WTC11 (cell line): ENCODE measurements at regions not wholly inside any gene's neighbourhood (a gene's known extent, or its start where the extent isn't known, plus 50 kb on each side); places are given as distances from the start of the nearest gene placed in this dataset.

Source experiments
- ATAC-seq: fragments of 200-7000 bp; cut with Tn5 transposase; 2 replicates; pipeline ENCODE4 v1.10.0; 2021; ENCODE audit warnings: mild to moderate bottlenecking, moderate library complexity
- CTCF ChIA-PET: fragments of 300-600 bp; sonication (Branson Sonifier 250); formaldehyde crosslinking; loops from one replicate; lab custom pipeline; 2021; ENCODE audit warnings: antibody characterized with exemption; lab: Charles Lee
- POLR2A ChIA-PET: fragments of 350-600 bp; sonication (Branson Sonifier 250); formaldehyde crosslinking; loops from one replicate; lab custom pipeline; 2021; ENCODE audit warnings: antibody characterized with exemption; lab: Charles Lee
- DNase-seq: peaks from one replicate; pipeline ENCODE4 v3.0.0; 2021; ENCODE audit warnings: low spot score
- H3K27ac Mint-ChIP-seq: 2 replicates; pipeline ENCODE4 v1.8.0; 2021; ENCODE audit warnings: mixed read lengths
- H3K27me3 Mint-ChIP-seq: 2 replicates; pipeline ENCODE4 v1.8.0; 2021; ENCODE audit warnings: low read depth, mild to moderate bottlenecking, moderate library complexity, mixed read lengths
- H3K36me3 Mint-ChIP-seq: 2 replicates; pipeline ENCODE4 v1.8.0; 2021; ENCODE audit warnings: mixed read lengths
- H3K4me1 Mint-ChIP-seq: 2 replicates; pipeline ENCODE4 v1.8.0; 2022; ENCODE audit warnings: mixed read lengths
- H3K4me3 Mint-ChIP-seq: 2 replicates; pipeline ENCODE4 v1.8.0; 2021; ENCODE audit warnings: mild to moderate bottlenecking, moderate library complexity, mixed read lengths
- H3K9me3 Mint-ChIP-seq: 2 replicates; pipeline ENCODE4 v1.8.0; 2021; ENCODE audit warnings: mixed read lengths
- ATF1 ChIP-seq: sonication (generic); formaldehyde crosslinking; IDR thresholded peaks from 2 replicates; pipeline ENCODE4 v1.8.1; 2023; ENCODE audit warnings: mild to moderate bottlenecking, moderate library complexity, missing genetic modification reagents
- CBFB ChIP-seq: sonication (generic); formaldehyde crosslinking; IDR thresholded peaks from 2 replicates; pipeline ENCODE4 v1.8.1; 2022; ENCODE audit warnings: mild to moderate bottlenecking, low read depth, missing genetic modification reagents
- CREB1 ChIP-seq: sonication (generic); formaldehyde crosslinking; IDR thresholded peaks from 2 replicates; pipeline ENCODE4 v1.8.0; 2023; ENCODE audit warnings: mild to moderate bottlenecking, missing genetic modification reagents
- CREM ChIP-seq: sonication (generic); formaldehyde crosslinking; IDR thresholded peaks from 2 replicates; pipeline ENCODE4 v1.8.1; 2022; ENCODE audit warnings: mild to moderate bottlenecking, missing genetic modification reagents, moderate library complexity
- ETV6 ChIP-seq: sonication (generic); formaldehyde crosslinking; IDR thresholded peaks from 2 replicates; pipeline ENCODE4 v1.8.1; 2022; ENCODE audit warnings: mild to moderate bottlenecking, missing genetic modification reagents
- FOXK1 ChIP-seq: sonication (generic); formaldehyde crosslinking; IDR thresholded peaks from 2 replicates; pipeline ENCODE4 v1.8.0; 2022; ENCODE audit warnings: mild to moderate bottlenecking, moderate library complexity, missing genetic modification reagents
- HMGA2 ChIP-seq: fragments of 250-450 bp; sonication (Bioruptor Pico); IDR thresholded peaks from 2 replicates; pipeline ENCODE4 v1.4.0; 2021; ENCODE audit warnings: mild to moderate bottlenecking, moderate library complexity
- MXD4 ChIP-seq: fragments of 250-450 bp; sonication (Bioruptor Pico); IDR thresholded peaks from 2 replicates; pipeline ENCODE4 v1.8.0; 2021; ENCODE audit warnings: mild to moderate bottlenecking, moderate library complexity, borderline replicate concordance
- NFE2L1 ChIP-seq: sonication (generic); formaldehyde crosslinking; IDR thresholded peaks from 2 replicates; pipeline ENCODE4 v1.8.1; 2023; ENCODE audit warnings: missing genetic modification reagents
- TP53 ChIP-seq: sonication (generic); formaldehyde crosslinking; IDR thresholded peaks from 2 replicates; pipeline ENCODE4 v1.8.1; 2023; ENCODE audit warnings: mild to moderate bottlenecking, missing genetic modification reagents
- TF ChIP-seq, protein P1 (sequence below): fragments of 200-600 bp; IDR thresholded peaks from 2 replicates; pipeline ENCODE4 v1.8.0; 2022; ENCODE audit warnings: antibody characterized with exemption
- TF ChIP-seq, protein P2 (sequence below): sonication (generic); formaldehyde crosslinking; conservative IDR thresholded peaks from 2 replicates; pipeline ENCODE4 v1.8.1; 2022; ENCODE audit warnings: mild to moderate bottlenecking, missing genetic modification reagents
- TF ChIP-seq, protein P3 (sequence below): fragments of 250-450 bp; sonication (Bioruptor Pico); IDR thresholded peaks from 2 replicates; pipeline ENCODE4 v1.9.0; 2021; ENCODE audit warnings: mild to moderate bottlenecking
- TF ChIP-seq, protein P4 (sequence below): sonication (generic); formaldehyde crosslinking; IDR thresholded peaks from 2 replicates; pipeline ENCODE4 v1.8.1; 2023; ENCODE audit warnings: mild to moderate bottlenecking, missing genetic modification reagents, moderate library complexity
- TF ChIP-seq, protein P5 (sequence below): sonication (generic); formaldehyde crosslinking; IDR thresholded peaks from 2 replicates; pipeline ENCODE4 v1.8.1; 2022; ENCODE audit warnings: missing genetic modification reagents, borderline replicate concordance
- TF ChIP-seq, protein P6 (sequence below): sonication (generic); formaldehyde crosslinking; IDR thresholded peaks from 2 replicates; pipeline ENCODE4 v1.8.0; 2022; ENCODE audit warnings: mild to moderate bottlenecking, missing genetic modification reagents
- TF ChIP-seq, protein P7 (sequence below): sonication (generic); formaldehyde crosslinking; conservative IDR thresholded peaks from 2 replicates; pipeline ENCODE4 v1.8.1; 2023; ENCODE audit warnings: mild to moderate bottlenecking, low read depth, missing genetic modification reagents, moderate library complexity

DNA sequence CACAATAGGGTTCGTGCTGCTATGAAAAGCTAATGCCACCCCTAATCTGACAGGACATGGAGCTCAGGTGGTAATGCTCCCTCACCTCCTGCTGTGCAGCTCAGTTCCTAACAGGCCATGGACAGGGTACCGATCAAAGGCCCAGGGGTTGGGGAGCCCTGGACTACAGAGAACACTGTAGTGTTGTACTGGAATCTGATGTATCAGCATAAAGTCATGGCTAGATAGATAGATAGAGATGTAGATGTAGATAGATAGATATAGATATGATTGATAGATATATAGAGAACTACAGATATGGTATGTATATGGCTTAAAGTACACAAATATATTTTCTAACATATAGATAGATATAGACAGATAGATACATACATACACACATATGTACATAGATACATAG is 112.3 kb upstream of the MPPED2 start:
- Mint-ChIP-seq H3K4me3 (no peak overlapping the region), H3K9me3 (no peaks in the 10 kb centered on the region), H3K36me3 (no peaks in the 10 kb centered on the region), H3K4me1 (no peaks in the 10 kb centered on the region), H3K27me3 (no peaks in the 10 kb centered on the region), H3K27ac (no peak overlapping the region)
- ATAC-seq: no peak
- ChIA-PET POLR2A (no interaction called here), CTCF (no interaction called here)
- TF ChIP-seq, protein P1, sequence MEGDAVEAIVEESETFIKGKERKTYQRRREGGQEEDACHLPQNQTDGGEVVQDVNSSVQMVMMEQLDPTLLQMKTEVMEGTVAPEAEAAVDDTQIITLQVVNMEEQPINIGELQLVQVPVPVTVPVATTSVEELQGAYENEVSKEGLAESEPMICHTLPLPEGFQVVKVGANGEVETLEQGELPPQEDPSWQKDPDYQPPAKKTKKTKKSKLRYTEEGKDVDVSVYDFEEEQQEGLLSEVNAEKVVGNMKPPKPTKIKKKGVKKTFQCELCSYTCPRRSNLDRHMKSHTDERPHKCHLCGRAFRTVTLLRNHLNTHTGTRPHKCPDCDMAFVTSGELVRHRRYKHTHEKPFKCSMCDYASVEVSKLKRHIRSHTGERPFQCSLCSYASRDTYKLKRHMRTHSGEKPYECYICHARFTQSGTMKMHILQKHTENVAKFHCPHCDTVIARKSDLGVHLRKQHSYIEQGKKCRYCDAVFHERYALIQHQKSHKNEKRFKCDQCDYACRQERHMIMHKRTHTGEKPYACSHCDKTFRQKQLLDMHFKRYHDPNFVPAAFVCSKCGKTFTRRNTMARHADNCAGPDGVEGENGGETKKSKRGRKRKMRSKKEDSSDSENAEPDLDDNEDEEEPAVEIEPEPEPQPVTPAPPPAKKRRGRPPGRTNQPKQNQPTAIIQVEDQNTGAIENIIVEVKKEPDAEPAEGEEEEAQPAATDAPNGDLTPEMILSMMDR: no peak
- TF ChIP-seq, protein P2, sequence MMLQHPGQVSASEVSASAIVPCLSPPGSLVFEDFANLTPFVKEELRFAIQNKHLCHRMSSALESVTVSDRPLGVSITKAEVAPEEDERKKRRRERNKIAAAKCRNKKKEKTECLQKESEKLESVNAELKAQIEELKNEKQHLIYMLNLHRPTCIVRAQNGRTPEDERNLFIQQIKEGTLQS (CRISPR knock-in tag): no peak
- TF ChIP-seq CREM (no peak), ATF1 (CRISPR knock-in tag) (no peak), NFE2L1 (CRISPR knock-in tag) (no peak), CBFB (CRISPR knock-in tag) (no peak), FOXK1 (CRISPR knock-in tag) (no peak), MXD4 (CRISPR knock-in tag) (no peak), TP53 (CRISPR knock-in tag) (no peak), HMGA2 (CRISPR knock-in tag) (no peak), ETV6 (no peak), CREB1 (CRISPR knock-in tag) (no peak)
- TF ChIP-seq, protein P3, sequence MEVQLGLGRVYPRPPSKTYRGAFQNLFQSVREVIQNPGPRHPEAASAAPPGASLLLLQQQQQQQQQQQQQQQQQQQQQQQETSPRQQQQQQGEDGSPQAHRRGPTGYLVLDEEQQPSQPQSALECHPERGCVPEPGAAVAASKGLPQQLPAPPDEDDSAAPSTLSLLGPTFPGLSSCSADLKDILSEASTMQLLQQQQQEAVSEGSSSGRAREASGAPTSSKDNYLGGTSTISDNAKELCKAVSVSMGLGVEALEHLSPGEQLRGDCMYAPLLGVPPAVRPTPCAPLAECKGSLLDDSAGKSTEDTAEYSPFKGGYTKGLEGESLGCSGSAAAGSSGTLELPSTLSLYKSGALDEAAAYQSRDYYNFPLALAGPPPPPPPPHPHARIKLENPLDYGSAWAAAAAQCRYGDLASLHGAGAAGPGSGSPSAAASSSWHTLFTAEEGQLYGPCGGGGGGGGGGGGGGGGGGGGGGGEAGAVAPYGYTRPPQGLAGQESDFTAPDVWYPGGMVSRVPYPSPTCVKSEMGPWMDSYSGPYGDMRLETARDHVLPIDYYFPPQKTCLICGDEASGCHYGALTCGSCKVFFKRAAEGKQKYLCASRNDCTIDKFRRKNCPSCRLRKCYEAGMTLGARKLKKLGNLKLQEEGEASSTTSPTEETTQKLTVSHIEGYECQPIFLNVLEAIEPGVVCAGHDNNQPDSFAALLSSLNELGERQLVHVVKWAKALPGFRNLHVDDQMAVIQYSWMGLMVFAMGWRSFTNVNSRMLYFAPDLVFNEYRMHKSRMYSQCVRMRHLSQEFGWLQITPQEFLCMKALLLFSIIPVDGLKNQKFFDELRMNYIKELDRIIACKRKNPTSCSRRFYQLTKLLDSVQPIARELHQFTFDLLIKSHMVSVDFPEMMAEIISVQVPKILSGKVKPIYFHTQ: no peak
- TF ChIP-seq, protein P4, sequence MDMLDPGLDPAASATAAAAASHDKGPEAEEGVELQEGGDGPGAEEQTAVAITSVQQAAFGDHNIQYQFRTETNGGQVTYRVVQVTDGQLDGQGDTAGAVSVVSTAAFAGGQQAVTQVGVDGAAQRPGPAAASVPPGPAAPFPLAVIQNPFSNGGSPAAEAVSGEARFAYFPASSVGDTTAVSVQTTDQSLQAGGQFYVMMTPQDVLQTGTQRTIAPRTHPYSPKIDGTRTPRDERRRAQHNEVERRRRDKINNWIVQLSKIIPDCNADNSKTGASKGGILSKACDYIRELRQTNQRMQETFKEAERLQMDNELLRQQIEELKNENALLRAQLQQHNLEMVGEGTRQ: no peak
- TF ChIP-seq, protein P5, sequence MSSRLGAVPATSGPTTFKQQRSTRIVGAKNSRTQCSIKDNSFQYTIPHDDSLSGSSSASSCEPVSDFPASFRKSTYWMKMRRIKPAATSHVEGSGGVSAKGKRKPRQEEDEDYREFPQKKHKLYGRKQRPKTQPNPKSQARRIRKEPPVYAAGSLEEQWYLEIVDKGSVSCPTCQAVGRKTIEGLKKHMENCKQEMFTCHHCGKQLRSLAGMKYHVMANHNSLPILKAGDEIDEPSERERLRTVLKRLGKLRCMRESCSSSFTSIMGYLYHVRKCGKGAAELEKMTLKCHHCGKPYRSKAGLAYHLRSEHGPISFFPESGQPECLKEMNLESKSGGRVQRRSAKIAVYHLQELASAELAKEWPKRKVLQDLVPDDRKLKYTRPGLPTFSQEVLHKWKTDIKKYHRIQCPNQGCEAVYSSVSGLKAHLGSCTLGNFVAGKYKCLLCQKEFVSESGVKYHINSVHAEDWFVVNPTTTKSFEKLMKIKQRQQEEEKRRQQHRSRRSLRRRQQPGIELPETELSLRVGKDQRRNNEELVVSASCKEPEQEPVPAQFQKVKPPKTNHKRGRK (CRISPR knock-in tag): no peak
- TF ChIP-seq, protein P6, sequence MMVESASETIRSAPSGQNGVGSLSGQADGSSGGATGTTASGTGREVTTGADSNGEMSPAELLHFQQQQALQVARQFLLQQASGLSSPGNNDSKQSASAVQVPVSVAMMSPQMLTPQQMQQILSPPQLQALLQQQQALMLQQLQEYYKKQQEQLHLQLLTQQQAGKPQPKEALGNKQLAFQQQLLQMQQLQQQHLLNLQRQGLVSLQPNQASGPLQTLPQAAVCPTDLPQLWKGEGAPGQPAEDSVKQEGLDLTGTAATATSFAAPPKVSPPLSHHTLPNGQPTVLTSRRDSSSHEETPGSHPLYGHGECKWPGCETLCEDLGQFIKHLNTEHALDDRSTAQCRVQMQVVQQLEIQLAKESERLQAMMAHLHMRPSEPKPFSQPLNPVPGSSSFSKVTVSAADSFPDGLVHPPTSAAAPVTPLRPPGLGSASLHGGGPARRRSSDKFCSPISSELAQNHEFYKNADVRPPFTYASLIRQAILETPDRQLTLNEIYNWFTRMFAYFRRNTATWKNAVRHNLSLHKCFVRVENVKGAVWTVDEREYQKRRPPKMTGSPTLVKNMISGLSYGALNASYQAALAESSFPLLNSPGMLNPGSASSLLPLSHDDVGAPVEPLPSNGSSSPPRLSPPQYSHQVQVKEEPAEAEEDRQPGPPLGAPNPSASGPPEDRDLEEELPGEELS: no peak
- TF ChIP-seq, protein P7, sequence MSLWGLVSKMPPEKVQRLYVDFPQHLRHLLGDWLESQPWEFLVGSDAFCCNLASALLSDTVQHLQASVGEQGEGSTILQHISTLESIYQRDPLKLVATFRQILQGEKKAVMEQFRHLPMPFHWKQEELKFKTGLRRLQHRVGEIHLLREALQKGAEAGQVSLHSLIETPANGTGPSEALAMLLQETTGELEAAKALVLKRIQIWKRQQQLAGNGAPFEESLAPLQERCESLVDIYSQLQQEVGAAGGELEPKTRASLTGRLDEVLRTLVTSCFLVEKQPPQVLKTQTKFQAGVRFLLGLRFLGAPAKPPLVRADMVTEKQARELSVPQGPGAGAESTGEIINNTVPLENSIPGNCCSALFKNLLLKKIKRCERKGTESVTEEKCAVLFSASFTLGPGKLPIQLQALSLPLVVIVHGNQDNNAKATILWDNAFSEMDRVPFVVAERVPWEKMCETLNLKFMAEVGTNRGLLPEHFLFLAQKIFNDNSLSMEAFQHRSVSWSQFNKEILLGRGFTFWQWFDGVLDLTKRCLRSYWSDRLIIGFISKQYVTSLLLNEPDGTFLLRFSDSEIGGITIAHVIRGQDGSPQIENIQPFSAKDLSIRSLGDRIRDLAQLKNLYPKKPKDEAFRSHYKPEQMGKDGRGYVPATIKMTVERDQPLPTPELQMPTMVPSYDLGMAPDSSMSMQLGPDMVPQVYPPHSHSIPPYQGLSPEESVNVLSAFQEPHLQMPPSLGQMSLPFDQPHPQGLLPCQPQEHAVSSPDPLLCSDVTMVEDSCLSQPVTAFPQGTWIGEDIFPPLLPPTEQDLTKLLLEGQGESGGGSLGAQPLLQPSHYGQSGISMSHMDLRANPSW (CRISPR knock-in tag): no peak
- DNase-seq: no peak
